NCI-H1417 (cell line): ENCODE measurements at regions not wholly inside any gene's neighbourhood (a gene's known extent, or its start where the extent isn't known, plus 50 kb on each side); places are given as distances from the start of the nearest gene placed in this dataset.
"Not testable (repeated sequence)": the region's sequence is repeated elsewhere in the genome, so short reads cannot be mapped to it uniquely, and the experiment has no call there.

Experiments
- DNase-seq, 3 experiments: peaks; one replicate each; lab custom pipeline; 2025; lab: John Stamatoyannopoulos, UW

- no peak for DNase-seq
Observed at GRCh38 chr13:50643060-50643459, 200.4 kb downstream of the DLEU7 start.

GRCh38 chr13:50644081-50644871, 199.2 kb downstream of the DLEU7 start:
- no peak for DNase-seq

DNA sequence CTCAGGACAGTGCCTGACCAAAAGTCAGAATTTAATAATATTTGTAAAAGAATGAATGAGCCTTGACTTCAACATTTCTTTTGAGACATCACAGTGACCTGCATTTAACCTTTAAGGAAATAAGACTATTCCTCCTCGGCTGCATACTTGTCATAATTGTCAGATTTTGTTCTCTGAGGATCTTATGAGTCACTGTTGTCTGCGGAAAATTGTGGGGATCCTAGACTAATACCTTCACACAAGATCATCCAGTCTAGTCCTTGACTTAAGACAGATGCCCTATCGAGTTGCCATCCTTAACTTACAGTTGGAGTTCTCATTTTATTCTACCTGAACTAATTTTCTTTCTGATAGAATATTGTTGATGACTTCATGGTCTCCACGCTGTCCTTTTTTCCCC, 198.4 kb downstream of the DLEU7 start:
- no peak for DNase-seq

DNA sequence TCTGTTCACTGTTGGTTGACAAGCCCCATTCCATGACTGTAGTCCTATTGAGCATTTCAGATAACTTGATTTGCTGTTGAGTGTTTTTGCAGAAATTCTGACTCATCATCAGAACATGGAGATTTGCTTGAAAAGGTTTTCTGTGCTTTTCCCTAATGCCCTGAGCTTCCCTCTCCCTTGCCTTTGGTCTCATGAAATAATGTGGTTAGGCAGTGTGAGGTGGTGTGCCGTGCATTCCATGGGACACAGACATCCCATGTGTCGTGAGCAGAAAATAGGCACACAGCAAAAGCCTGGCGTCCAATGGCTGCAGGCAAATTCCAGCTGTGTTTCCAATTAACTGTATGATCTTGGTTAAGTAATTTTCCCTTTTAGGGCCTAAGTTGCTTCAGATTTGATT, 197.4 kb downstream of the DLEU7 start:
- DNase-seq, result no peak

DNA sequence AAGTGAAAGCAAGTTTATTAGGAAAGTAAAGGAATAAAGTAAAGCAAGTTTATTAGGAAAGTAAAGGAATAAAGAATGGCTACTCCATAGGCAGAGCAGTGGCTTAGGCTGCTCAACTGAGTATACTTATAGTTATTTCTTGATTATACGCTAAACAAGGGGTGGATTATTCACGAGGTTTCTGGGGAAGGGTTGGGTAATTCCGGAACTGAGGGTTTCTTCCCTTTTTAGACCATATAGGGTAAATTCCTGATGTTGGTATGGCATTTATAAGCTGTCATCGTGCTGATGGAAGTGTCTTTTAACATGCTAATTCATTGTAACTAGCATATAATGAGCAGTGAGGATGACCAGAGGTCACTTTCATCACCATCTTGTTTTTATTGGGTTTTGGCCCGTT, 194.3 kb downstream of the DLEU7 start:
- no peak for DNase-seq

DNA sequence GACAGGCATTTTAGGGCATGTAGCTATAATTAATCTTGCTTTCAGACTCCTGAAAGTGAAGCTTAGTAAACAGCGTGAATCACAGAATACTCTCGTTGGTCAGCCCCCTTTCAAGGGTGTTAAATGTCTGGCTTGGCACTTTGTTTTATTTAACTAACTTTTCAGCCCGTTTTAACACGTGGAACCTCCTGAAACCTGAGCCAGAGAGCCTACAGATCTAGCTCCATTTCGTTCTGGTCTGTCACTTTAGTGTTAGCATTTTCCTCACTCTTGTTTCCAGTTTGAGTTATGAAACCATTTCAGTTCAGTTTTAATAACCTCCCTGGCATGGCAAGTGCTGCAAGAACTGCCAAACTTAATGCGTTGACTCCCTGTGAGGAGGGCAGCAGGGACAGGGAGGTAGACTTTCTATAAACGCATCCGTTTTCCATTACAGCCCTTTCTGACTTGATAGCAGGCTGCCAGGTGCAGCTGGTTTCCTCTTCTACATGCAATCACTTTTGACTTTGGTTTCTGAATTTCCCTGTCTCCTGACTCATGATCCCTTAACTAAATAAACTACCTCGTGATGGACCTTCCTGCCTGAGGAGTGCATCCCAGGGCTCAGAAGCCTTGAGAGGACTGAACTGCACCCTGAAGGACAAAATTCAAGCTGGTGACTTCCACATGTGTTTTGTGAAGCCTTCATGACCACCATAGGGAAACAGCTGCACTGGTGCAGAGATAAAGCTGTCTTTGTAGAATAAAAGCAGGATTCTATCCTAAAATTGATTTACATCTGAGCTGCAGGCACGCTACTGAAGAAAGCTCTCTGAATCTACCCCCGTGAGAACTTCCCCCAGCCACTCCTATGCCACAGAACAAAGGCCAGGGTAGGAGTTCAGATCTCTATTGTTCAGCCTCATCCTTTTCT, 192.6 kb downstream of the DLEU7 start:
- DNase-seq, result peak in 2 of 3 experiments; percentile 27 to 42

DNA sequence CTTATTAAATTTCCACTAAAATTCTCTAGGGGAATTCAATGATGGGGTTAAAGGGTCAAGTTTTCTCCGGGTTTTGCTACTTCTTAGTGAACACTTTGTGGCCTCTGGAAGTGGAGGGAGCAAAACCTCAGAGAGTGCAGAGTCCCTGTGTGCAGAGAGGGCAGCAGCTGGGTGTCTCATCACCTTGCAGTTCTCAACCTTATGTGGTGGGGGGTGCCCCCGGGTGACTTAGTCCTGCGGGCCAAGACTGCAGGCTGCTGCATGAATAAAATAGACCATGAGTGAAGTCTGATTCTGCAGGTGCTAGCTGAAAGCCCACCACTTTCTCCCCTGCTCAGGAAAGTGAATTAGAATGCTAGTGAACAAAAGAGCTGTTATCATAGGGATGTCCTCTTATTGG, 191.6 kb downstream of the DLEU7 start:
- no peak for DNase-seq

DNA sequence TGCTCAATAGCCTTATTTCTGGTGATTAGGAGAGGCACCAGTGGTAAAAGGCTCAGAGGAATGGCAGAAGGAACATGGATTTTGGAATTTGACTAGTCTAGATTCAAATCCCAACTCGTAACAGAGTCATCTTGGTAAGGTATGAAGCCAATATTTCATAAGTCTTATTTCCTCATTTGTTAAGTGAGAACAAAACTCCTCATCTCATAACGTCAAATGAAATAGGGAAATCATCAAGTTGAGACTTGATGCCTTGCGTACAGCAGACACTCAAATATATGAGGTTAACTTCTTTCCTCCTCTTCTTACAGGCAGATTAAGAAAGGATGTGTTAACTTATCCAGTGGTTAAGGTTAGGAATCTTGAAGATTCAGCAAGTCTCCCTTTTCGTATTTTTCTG, 189.2 kb downstream of the DLEU7 start:
- DNase-seq, result no peak

- not testable (repeated sequence) for DNase-seq
Observed at GRCh38 chr13:50661881-50662280, 181.6 kb downstream of the DLEU7 start.

DNA sequence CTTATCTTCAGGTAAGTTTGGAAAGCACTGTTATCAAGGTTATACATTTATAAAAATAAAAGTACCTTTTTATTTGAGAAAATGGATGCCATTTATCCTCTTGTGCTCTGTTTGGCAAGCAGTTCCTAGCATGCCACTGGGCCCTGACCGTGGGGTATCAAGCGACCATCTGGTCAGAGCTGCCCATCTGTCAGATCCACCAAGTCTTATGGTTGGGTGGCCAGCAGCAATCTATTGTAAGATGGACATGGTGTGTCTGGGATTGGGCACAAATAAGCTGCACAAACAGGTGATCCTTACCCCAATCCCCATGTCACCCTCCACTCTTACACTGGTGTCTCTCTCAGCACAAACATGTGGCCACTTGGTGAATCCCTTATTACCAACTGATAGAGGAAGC, 178.5 kb downstream of the DLEU7 start:
- no peak for DNase-seq

- DNase-seq, result no peak
Observed at GRCh38 chr13:50668049-50668448, 175.4 kb downstream of the DLEU7 start.

GRCh38 chr13:50668691-50669271, 174.7 kb downstream of the DLEU7 start:
- peak in 2 of 3 experiments; percentile 31 to 32 for DNase-seq

DNA sequence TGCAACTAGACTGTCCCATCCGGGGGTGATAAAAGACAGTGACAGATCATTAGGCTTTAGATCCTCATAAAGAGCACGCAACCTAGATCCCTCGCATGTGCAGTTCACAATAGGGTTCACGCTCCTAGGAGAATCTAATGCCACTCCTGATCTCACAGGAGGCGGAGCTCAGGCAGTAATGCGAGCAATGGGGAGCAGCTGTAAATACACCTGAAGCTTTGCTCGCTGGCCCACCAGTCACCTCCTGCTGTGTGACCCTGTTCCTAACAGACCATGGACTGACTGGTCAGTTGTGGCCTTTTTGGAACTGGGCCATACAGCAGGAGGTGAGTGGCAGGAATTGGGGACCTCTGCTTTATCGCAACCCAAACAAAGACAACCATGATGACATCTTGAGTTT, 173.2 kb downstream of the DLEU7 start:
- DNase-seq, result peak in 1 of 3 experiments; percentile 16

DNA sequence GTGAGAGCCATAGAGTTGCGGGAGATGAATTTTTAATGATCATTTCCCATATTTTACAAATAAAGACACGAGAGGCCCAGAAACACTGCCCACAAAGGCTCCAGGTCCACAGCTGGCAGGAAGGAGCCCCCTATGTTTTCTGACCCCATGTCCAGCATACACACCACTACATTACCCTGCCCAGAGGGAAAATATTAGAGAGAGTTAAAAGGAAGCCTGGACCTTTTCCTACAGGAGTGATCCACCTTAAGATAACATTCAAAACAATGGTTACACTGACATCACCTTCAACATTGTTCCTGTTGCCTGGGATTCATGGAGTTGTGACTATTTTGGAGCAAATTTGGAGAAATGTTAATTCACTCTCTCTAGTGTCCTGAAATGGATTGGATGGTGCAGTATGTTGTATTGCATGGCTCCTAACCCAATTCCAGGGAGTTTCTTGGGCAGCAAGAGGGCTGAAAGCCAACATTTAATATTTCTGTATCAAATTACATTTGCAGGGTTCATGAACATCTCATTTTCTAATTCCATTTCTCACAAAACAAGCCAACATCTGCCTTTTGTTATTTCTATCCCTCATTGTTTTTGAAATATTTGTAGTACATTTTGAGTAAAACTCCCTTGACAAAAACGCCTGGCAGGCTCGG, 172.5 kb downstream of the DLEU7 start:
- DNase-seq, result no peak

GRCh38 chr13:50671497-50671850, 172.0 kb downstream of the DLEU7 start:
- DNase-seq, result no peak

DNA sequence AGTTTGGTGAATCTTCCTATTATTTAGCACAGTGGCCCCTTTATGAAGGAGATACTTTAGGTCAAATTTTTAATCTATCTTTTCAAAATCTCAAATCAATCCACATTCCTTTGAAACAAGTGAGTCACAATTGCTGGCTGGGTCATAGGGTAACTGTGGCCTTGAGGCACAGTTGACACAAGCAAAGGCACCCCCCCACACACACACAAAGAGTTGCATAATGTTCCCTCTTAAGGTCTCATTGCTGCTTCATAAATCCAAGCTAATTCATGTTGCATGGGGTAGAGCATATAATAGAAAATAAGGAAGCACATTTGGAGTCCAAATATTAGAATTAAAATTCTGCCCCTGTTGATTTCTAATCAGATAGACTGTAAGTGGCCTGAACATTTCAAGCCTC, 171.5 kb downstream of the DLEU7 start:
- no peak for DNase-seq

- DNase-seq, result no peak
Observed at GRCh38 chr13:50675651-50676050, 167.8 kb downstream of the DLEU7 start.

- no peak for DNase-seq
Observed at GRCh38 chr13:50676602-50677001, 166.9 kb downstream of the DLEU7 start.

GRCh38 chr13:50677258-50677657, 166.2 kb downstream of the DLEU7 start:
- DNase-seq, result peak in 1 of 3 experiments; percentile 95

DNA sequence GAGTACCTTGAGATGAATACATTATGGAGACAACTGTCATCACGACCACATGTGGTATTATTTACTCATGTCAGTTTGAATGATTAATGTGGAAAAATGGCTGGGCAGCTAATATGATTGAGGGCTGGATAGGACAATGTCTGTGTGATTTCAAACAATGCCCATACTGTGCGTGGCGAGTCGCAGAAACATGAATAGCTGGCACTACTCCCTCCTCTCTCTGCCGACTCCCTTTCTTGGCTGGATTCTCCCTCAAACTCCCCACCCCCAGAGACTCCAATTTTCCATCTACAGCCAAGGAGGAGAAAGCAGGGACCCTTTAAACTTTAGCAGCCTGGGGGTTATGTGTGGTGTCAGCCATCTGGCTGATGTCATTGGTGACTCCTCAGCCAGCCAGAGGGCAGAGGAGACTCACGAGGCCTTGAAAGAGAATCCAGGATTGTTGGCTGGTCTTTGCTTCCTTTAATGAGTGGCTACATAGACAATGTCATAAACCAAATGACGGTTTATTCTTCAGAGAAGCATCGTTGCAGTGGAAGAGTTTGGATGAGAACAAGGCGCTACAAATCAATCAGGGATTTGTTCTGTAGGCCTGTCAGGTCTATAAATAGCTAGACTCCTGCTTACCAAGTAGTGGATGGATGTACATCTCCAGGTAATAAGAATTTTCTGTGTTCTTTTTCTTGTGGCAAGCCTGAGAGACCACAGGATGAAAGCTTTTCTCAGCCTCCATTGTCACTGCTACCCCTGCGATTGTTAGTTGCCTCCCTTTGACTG, 165.6 kb downstream of the DLEU7 start:
- DNase-seq, result peak; percentile 70 to 96 (median 79)

DNA sequence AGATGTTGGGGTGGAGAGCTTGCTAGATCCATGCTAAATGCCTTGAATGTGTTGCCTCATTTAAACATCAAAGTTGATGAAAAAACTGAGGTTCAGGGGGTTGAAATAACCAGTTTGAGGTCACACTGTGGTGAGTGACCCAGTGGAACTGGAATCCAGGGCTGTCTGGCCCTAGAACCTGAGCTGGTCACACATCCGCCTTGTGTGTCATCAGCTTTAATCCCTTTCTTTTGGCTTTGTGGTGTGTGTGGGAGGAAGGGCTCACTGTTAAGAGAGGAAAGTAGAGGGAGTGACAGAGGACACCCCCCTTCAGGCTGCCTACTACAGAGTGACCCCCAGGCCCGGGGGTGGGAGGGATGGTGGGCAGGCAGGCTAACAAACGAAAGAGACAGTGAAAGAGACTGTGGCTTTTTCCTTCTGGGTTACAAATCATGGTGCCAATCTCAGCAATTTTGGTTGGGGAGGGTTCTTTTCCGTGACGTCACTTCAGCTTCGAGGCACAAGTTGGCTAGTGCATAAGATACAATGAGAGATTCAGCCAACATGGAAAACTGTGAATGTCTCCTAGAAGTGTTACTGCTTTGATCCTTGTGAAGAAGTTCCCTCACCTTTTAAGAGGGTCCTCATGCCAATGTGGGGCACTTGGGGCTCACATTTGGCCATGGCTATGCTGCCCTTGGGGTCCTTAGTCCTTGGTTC, 164.9 kb downstream of the DLEU7 start:
- no peak for DNase-seq
